Stomach (tissue), 4 donors: ENCODE measurements at regions not wholly inside any gene's neighbourhood (a gene's known extent, or its start where the extent isn't known, plus 50 kb on each side); places are given as distances from the start of the nearest gene placed in this dataset.

Source experiments
- POLR2A ChIP-seq, 4 donors: fragments of 450-650 bp; IDR thresholded peaks; one replicate each; pipeline ENCODE4 v1.6.1; 2016; ENCODE audit warnings: antibody characterized with exemption in 4 of 4, control low read depth in 2 of 4, mild to moderate bottlenecking in 1 of 4, moderate library complexity in 1 of 4
- POLR2AphosphoS5 ChIP-seq, 3 donors: sonication (generic); formaldehyde crosslinking; IDR thresholded peaks; one replicate each; pipeline ENCODE4 v1.6.1; 2016; ENCODE audit warnings: antibody characterized with exemption in 3 of 3
- TF ChIP-seq, protein P1 (sequence below), 7 experiments: fragments of 450-650 bp in 4 of 7; fragments of 200-600 bp in 3 of 7; sonication (generic) in 3 of 7; IDR thresholded peaks; one replicate each; pipeline ENCODE4 v1.5.1; 2016 to 2019; ENCODE audit warnings: antibody characterized with exemption in 7 of 7, control low read depth in 2 of 7, mild to moderate bottlenecking in 1 of 7

- TF ChIP-seq, protein P1, sequence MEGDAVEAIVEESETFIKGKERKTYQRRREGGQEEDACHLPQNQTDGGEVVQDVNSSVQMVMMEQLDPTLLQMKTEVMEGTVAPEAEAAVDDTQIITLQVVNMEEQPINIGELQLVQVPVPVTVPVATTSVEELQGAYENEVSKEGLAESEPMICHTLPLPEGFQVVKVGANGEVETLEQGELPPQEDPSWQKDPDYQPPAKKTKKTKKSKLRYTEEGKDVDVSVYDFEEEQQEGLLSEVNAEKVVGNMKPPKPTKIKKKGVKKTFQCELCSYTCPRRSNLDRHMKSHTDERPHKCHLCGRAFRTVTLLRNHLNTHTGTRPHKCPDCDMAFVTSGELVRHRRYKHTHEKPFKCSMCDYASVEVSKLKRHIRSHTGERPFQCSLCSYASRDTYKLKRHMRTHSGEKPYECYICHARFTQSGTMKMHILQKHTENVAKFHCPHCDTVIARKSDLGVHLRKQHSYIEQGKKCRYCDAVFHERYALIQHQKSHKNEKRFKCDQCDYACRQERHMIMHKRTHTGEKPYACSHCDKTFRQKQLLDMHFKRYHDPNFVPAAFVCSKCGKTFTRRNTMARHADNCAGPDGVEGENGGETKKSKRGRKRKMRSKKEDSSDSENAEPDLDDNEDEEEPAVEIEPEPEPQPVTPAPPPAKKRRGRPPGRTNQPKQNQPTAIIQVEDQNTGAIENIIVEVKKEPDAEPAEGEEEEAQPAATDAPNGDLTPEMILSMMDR (IDR thresholded peaks at IDR 0.05) = no peak
- TF ChIP-seq POLR2A (IDR thresholded peaks at IDR 0.05) (no peak), POLR2AphosphoS5 (IDR thresholded peaks at IDR 0.05) (no peak)
Measured at GRCh38 chr16:26731729-26732128, 335.0 kb upstream of the C16orf82 start.
